ENCODE measurements at regions not wholly inside any gene's neighbourhood (a gene's known extent, or its start where the extent isn't known, plus 50 kb on each side); places are given as distances from the start of the nearest gene placed in this dataset.

GRCh38 chr4:112861691-112862674 is 187.5 kb upstream of the ANK2 start:
- no peaks in the 10 kb centered on the region for H3K9me3 ChIP-seq
- no peaks in the 10 kb centered on the region for H3K4me1 ChIP-seq (ENCODE audit: low read depth)
- no peak overlapping the region for H3K4me3 ChIP-seq
- TF ChIP-seq, protein P1, sequence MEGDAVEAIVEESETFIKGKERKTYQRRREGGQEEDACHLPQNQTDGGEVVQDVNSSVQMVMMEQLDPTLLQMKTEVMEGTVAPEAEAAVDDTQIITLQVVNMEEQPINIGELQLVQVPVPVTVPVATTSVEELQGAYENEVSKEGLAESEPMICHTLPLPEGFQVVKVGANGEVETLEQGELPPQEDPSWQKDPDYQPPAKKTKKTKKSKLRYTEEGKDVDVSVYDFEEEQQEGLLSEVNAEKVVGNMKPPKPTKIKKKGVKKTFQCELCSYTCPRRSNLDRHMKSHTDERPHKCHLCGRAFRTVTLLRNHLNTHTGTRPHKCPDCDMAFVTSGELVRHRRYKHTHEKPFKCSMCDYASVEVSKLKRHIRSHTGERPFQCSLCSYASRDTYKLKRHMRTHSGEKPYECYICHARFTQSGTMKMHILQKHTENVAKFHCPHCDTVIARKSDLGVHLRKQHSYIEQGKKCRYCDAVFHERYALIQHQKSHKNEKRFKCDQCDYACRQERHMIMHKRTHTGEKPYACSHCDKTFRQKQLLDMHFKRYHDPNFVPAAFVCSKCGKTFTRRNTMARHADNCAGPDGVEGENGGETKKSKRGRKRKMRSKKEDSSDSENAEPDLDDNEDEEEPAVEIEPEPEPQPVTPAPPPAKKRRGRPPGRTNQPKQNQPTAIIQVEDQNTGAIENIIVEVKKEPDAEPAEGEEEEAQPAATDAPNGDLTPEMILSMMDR (IDR thresholded peaks at IDR 0.05): no peak
- intact Hi-C loops (cut with DNase I, micrococcal nuclease): no loop called here
- no peaks in the 10 kb centered on the region for H3K36me3 ChIP-seq (ENCODE audit: low read depth)
- ATAC-seq: no peak
- no peak for DNase-seq

GRCh38 chr4:112865443-112865842 is 184.0 kb upstream of the ANK2 start:
- ATAC-seq (no peak), DNase-seq (no peak)
- TF ChIP-seq, protein P1 (IDR thresholded peaks at IDR 0.05): no peak
- no peak overlapping the region for H3K4me3 ChIP-seq
- no peaks in the 10 kb centered on the region for H3K9me3 ChIP-seq
- H3K4me1 ChIP-seq (ENCODE audit: low read depth): no peaks in the 10 kb centered on the region
- H3K36me3 ChIP-seq (ENCODE audit: low read depth): no peaks in the 10 kb centered on the region
- intact Hi-C loops (cut with DNase I, micrococcal nuclease): no loop called here

DNA sequence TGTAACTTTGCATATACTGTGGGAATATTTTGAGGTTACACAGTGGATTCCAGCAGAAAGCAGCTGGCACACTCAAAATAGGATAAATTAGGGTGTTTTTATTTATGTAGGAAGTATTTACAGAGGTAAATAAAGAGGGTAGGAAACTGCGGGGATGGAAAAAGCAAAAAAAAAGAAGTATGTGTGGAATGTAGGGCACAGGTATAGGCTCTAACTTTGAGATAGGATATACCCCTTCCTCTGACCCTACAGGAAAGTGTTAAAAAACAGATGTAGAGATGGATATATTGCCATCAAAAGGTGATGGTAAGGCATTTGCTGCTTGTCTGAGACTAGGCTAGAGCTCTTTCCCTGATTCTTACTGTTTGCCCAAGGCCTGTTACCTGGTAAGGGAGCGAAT is 173.1 kb upstream of the ANK2 start:
- no peaks in the 10 kb centered on the region for H3K4me1 ChIP-seq (ENCODE audit: low read depth)
- intact Hi-C loops (cut with DNase I, micrococcal nuclease): no loop called here
- no peak for ATAC-seq
- H3K4me3 ChIP-seq: no peak overlapping the region
- DNase-seq: no peak
- no peaks in the 10 kb centered on the region for H3K9me3 ChIP-seq
- no peaks in the 10 kb centered on the region for H3K36me3 ChIP-seq (ENCODE audit: low read depth)
- TF ChIP-seq, protein P1 (IDR thresholded peaks at IDR 0.05): no peak

DNA sequence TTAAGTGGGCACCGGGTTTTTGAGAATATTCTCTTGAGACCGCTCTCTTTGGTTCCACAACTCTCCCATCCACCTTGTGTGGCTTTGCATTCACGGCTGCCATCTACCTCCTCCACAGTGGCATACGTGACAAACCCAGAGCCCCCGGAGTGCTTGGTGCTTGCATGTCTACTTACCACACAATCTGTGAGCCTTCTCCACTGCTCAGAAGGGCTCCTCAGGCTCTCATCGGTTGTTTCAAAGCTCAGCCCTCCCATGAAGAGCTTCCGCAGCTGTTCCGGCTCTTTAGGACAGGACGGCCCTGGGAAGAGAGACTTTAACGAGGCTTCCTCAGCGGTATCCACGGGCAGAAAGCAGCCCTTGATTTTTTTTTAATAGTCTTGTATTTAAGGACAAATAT is 167.6 kb upstream of the ANK2 start:
- no peak for DNase-seq
- TF ChIP-seq, protein P1 (IDR thresholded peaks at IDR 0.05): no peak
- H3K4me1 ChIP-seq (ENCODE audit: low read depth): no peaks in the 10 kb centered on the region

DNA sequence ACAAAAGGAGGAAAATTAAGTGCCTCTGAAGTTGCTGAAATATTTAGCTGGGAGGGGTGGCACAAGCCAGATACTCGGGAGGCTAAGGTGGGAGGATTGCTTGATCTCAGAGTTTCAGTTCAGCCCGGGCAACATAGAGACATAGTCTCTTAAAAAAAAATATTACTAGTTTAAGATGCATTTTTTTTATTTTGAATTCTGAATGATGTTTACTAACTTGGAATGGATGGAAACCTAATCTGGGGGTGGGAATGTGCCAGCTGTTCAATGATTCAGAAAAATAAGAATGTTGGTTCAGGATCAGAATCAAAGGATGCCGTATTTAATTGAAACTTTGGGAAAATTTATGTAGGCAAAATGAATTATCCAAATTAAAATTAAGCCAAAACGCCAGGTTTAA is 167.2 kb upstream of the ANK2 start:
- no peak for ATAC-seq
- no peak for DNase-seq
- H3K36me3 ChIP-seq (ENCODE audit: low read depth): no peaks in the 10 kb centered on the region
- intact Hi-C loops (cut with DNase I, micrococcal nuclease): no loop called here
- H3K4me1 ChIP-seq (ENCODE audit: low read depth): no peaks in the 10 kb centered on the region
- H3K9me3 ChIP-seq: no peaks in the 10 kb centered on the region
- H3K4me3 ChIP-seq: no peak overlapping the region
- TF ChIP-seq, protein P1 (IDR thresholded peaks at IDR 0.05): no peak

More for the DNA sequence above, 167.6 kb upstream of the ANK2 start:
- ATAC-seq: no peak
- Histone ChIP-seq H3K36me3 (ENCODE audit: low read depth) (no peaks in the 10 kb centered on the region), H3K4me3 (no peak overlapping the region), H3K9me3 (no peaks in the 10 kb centered on the region)
- intact Hi-C loops (cut with DNase I, micrococcal nuclease): no loop called here
